ENCODE measurements at regions not wholly inside any gene's neighbourhood (a gene's known extent, or its start where the extent isn't known, plus 50 kb on each side); places are given as distances from the start of the nearest gene placed in this dataset.

GRCh38 chr4:104394406-104395167 lies 100.1 kb downstream of the CXXC4 start:
- TF ChIP-seq CTCF (IDR thresholded peaks at IDR 0.05) (peak; percentile 22; the same call in 1 of the 2 replicates), ZFX (IDR thresholded peaks at IDR 0.05; ENCODE audit: borderline replicate concordance) (no peak)
